NCI-H2029 (cell line): ENCODE measurements at regions not wholly inside any gene's neighbourhood (a gene's known extent, or its start where the extent isn't known, plus 50 kb on each side); places are given as distances from the start of the nearest gene placed in this dataset.
A peak's percentile ranks its signal among the peaks of the same experiment; 100 is the strongest.
"Not testable (repeated sequence)": the region's sequence is repeated elsewhere in the genome, so short reads cannot be mapped to it uniquely, and the experiment has no call there.

Source experiments
- DNase-seq: peaks from one replicate; lab custom pipeline; 2025; lab: John Stamatoyannopoulos, UW

- no peak for DNase-seq
Observed at GRCh38 chr12:128021561-128021960, 245.4 kb upstream of the TMEM132C start.

GRCh38 chr12:128025589-128026245 is 241.3 kb upstream of the TMEM132C start:
- no peak for DNase-seq

DNA sequence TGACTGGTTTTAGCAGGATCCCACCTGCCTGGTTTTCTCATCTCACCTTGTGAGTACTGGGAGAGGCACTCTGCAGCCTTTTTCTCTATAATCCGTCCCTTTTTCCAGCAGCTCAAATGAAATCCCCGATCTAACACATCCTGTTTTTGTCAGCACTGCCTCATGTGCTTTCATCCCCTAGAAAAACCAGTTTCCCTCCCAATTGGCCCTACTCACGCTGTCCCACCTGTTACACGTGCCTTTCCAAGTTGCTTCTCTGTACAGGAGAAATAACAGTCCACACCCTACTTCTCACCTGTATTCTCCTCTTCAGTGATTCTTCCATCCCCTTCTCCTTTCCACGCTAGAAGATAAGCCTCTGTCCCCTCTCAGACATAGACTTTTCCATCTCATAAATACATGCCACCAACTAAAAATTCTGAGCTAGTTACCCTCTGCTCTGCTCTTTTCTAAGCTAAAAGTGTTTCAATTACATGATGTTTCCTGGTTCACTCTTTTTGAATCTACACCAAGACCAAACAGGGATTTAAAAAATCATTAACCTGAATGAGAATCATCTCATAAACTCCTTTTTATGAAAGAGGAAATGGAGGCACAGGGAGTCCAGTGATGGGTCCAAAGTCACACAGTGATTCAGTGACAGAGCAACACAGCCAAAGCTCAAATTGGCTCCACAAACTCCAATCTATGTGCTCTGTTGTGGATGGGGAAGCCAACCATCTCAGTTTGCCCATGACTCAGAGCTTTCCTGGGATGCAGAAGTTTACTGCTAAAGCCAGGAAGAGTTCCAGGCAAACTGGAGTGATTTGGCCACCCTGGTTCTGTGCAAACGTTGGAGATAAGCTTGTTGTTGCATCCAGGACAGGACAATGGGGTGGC is 240.0 kb upstream of the TMEM132C start:
- DNase-seq, result no peak

DNA sequence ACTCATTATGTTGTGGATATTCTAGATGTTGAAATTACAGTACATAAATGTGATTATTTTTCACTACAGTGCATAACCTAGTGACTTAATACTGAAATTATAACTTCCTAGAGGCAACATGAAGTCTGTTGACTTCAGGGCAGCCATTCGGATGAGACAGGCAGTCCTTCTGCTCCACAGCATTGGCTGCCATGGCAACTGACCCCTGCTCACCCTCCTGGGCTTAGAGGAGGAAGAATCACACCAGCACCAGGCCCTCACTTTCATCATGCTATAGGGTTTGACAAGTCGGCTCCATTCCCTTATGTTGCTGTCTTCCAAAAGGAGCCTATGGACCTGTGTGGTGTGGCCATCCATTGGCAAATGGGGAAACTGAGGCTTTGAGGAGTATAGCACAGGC is 233.5 kb upstream of the TMEM132C start:
- DNase-seq, result no peak

DNA sequence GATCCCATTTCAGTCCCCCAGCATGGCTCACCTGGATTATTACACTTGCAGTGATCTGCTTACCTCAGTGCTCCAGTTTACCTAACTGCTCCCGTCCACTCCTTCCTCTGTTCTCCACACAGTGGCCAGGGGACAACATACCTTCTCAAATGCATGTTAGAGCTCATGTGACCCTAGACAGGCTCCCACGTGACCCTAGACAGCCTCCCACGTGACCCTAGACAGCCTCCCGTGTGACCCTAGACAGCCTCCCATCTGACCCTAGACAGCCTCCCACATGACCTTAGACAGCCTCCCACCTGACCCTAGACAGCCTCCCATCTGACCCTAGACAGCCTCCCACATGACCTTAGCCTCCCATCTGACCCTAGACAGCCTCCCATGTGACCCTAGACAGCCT is 226.0 kb upstream of the TMEM132C start:
- DNase-seq, result no peak

DNA sequence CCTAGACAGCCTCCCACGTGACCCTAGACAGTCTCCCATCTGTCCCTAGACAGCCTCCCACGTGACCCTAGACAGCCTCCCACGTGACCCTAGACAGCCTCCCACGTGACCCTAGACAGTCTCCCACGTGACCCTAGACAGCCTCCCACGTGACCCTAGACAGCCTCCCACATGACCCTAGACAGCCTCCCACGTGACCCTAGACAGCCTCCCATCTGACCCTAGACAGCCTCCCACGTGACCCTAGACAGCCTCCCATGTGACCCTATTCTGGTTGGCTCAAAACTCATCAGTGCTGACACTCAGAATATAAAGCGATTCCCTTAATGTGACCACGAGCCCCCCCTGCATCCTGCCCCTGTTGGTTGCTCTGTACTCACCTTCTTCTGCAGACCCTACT is 224.7 kb upstream of the TMEM132C start:
- not testable (repeated sequence) for DNase-seq

GRCh38 chr12:128042825-128043224 is 224.1 kb upstream of the TMEM132C start:
- no peak for DNase-seq

GRCh38 chr12:128043317-128043716 is 223.7 kb upstream of the TMEM132C start:
- no peak for DNase-seq

GRCh38 chr12:128047266-128048060 is 219.5 kb upstream of the TMEM132C start:
- no peak for DNase-seq

- DNase-seq, result no peak
Observed at GRCh38 chr12:128052331-128052730, 214.6 kb upstream of the TMEM132C start.

DNA sequence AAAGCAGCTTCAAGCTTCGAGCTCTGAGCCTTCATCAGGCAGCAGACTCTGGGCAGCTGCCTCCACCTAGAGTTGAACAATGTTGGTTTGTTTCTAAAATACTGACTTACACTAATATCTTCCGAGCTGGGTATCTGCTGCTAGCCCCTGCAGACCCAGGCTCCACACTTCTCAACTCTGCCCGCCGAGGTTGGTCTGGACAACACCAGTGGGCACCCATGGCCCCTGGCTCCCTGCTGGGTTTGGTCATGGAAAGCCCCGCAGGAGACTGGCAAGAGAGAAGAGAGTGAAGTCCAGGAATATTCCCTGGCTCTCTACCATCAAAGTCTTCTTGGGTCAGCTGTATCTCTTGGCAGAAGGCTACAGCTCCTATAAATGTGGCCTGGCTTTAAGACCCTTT is 214.2 kb upstream of the TMEM132C start:
- no peak for DNase-seq

GRCh38 chr12:128055567-128055966 is 211.4 kb upstream of the TMEM132C start:
- no peak for DNase-seq

GRCh38 chr12:128056136-128056801 is 210.7 kb upstream of the TMEM132C start:
- DNase-seq, result no peak

DNA sequence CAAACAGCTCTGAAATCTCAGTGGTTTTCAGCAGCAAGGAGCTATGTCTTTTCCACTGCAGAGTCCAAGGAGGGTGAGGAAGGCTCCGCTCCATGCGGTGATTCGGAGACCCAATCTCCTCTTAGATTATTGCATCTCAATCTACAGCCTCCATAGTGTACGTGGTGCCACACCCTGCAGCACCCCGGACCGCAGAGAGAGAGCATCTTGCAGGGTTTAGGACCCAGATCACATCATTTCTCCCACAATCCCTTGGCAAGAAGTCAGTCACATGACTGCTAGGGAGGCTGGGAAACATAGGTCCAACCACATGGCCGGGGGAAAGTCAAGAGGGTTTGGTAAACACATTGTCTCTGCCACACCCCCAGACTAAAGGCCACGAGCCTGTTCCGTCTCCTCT is 209.4 kb upstream of the TMEM132C start:
- DNase-seq, result no peak

DNA sequence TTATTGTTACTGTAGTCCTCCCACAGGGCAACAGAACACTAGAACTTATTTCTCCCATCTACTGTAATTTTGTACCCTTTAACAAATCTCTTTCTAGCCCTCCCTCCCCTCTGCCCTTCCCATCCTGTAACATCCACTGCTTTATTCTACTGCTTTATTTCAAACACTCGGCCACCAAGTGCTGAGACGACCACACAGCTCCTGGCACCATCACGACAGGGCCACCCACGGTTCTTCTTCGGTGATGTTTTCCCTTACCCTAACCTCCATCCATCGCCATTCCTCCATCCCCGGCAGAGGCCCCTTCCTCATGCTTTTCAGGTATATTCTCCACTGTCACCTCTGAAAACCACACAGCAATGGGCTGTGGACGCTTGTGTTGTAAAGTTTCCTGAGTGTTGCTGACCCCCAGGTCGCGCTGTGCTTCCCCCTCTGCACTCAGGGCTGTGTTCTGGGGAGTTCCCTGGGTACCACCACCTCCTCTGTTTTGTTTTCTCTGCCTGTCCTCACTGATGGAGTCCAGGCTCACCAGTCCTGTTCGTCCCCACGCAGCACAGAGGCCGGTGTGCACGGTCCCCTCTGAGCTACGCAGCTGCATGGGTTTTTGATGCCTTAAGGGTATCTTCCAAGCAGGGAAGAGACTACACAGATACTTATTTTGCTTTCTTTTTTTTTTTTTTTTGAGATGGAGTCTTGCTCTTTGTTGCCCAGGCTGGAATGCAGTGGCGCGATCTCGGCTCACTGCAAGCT is 207.2 kb upstream of the TMEM132C start:
- DNase-seq, result no peak

DNA sequence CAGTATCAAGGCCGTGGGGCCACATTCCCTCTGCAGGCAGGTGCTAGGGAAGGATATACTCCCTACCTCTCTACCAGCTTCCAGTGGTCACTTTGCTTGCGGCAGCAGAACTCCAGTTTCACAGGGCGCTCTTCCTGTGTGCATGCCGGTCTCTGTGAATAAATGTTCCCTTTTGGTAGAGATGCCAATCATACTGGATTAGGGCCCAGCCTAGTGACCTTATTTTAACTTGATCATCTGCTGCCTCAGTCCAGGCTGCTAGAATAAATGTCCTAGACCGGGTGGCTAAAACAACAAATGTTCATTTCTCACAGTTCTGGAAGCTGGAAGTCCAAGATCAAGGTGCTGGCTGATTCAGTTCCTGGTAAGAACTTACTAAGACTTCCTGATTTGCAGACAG is 198.8 kb upstream of the TMEM132C start:
- no peak for DNase-seq

GRCh38 chr12:128069359-128069997 is 197.5 kb upstream of the TMEM132C start:
- DNase-seq, result peak; percentile 43

- DNase-seq, result no peak
Observed at GRCh38 chr12:128073937-128074336, 193.0 kb upstream of the TMEM132C start.

- no peak for DNase-seq
Observed at GRCh38 chr12:128075332-128075731, 191.6 kb upstream of the TMEM132C start.

GRCh38 chr12:128076188-128076587 is 190.8 kb upstream of the TMEM132C start:
- DNase-seq, result no peak
